ENCODE measurements at regions not wholly inside any gene's neighbourhood (a gene's known extent, or its start where the extent isn't known, plus 50 kb on each side); places are given as distances from the start of the nearest gene placed in this dataset.

DNA sequence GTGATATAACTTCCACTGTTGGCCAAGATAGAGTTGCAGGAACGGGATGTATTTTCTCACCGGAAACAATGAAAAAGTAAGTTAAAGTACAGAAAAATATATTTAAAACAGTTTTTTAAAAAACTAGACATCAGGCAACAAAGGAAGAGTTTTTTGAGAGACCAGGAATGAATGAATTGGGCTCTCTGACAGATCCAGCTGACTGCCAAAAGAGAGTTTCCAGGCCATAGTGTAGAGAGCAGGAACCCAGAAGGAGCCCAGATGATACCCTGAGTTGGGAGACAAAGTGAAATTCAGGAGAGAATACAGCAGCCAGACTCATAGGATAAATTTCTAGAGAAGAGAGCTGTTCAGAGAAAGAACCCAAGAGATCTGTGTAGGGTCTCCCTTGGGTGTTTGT lies 362.6 kb upstream of the SMIM21 start:
- DNase-seq, result no peak

- DNase-seq, result no peak
These were observed 358.3 kb upstream of the SMIM21 start for GRCh38 chr18:75785834-75786233.

- DNase-seq, result no peak
These were observed 357.7 kb upstream of the SMIM21 start for GRCh38 chr18:75785206-75785605.

GRCh38 chr18:75784390-75784789 lies 356.9 kb upstream of the SMIM21 start:
- DNase-seq, result no peak

GRCh38 chr18:75783566-75784281 lies 356.2 kb upstream of the SMIM21 start:
- DNase-seq, result no peak

DNA sequence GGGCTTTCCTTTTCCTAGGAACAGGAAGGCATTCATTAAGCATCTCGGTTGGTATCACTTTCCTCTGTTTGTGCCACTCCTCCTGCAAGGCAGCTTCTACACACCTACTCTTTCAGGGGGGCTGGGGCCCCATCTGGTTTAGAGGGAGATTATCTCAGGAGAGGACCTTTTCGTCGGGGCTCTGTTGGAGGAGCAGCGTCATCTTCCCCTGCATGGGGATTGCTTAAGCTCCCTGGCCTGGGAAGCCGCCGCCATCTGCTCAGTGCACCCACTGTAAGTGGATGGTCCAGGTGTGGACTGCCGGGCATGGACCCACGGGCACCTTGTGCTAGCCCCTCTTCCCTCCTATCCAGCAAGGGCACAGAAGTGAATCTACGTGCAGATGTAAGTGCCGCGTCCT lies 355.3 kb upstream of the SMIM21 start:
- DNase-seq, result no peak

- DNase-seq, result no peak
These were observed 354.7 kb upstream of the SMIM21 start for GRCh38 chr18:75782204-75782603.

DNA sequence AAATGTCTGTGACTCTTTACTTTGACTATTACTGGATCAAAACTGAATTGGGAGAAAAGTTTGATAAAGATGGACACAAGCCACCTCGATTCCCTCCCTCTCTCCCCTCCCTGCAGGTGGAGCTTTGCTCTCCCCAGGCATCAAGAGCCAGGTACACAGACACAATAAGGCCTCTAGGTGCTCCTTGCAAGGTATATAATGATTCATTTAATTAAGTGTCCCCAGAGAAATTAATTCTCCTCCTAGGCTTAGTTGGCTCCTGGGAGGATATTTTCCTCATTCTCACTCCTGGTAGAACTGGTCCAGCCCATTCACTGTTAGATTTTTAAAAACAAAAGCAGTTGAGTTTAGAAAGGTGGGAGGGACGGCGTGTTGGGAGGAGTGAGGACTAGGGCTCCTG lies 352.4 kb upstream of the SMIM21 start:
- DNase-seq, result no peak

DNA sequence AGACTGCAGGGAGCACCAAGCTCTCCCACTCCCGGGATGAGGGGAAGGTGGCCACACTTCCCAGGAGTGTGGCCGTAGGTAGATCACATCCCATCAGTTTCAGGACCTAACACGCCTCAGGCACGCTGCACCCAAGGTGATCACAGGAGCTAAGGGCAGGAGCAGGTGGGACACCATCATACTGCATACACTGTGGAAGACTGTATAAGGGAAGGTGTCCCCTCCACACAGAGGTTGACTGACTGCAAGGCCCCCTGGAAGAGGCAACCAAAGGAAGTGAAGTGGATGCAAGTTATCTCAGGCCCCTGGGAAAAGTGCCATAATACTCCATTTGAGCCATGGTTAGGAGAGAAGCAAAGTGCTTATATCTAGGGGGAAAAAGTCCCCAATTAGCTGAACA lies 351.9 kb upstream of the SMIM21 start:
- DNase-seq, result no peak

DNA sequence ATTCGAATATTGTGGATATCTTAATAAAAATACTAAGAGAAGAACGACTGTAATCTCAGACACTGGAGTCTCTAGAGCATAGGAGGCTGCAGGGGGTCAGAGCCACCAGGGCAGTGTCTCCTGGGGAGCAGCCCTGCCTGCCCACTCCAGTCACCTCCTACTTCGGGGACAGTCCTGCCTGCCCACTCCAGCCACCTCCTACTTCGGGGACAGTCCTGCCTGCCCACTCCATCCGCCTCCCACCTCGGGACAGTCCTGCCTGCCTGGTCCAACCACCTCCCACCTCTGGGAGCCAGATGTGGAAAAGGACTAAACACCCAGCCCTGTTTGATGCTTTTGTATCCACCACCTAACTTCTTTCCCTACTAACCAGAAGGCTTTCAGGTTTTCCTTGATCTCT lies 350.1 kb upstream of the SMIM21 start:
- no peak for DNase-seq

DNA sequence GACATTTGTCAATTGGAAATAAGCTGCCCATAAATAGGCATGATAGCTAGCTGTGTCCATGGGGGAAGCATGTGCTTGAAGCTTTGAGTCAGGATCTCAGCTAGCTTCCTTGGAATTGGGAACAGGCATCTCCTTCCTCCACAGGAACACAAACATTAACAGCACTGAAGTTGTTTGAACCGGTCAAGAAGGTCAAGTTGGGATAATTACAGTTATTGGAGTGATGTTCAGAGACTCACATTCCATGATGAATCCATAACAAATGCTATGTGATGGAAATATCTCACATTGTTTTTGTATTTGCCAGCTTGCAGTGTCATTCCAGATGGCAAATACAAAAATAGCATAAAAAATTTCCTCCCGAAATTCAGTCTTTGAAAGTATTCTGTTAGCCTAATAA lies 347.6 kb upstream of the SMIM21 start:
- DNase-seq, result no peak

- no peak for DNase-seq
These were observed 346.1 kb upstream of the SMIM21 start for GRCh38 chr18:75773618-75774017.

GRCh38 chr18:75762758-75763157 lies 335.3 kb upstream of the SMIM21 start:
- no peak for DNase-seq

GRCh38 chr18:75760208-75760607 lies 332.7 kb upstream of the SMIM21 start:
- DNase-seq, result no peak

- DNase-seq, result no peak
These were observed 330.4 kb upstream of the SMIM21 start for GRCh38 chr18:75757951-75758350.

GRCh38 chr18:75754433-75754832 lies 326.9 kb upstream of the SMIM21 start:
- DNase-seq, result no peak

DNA sequence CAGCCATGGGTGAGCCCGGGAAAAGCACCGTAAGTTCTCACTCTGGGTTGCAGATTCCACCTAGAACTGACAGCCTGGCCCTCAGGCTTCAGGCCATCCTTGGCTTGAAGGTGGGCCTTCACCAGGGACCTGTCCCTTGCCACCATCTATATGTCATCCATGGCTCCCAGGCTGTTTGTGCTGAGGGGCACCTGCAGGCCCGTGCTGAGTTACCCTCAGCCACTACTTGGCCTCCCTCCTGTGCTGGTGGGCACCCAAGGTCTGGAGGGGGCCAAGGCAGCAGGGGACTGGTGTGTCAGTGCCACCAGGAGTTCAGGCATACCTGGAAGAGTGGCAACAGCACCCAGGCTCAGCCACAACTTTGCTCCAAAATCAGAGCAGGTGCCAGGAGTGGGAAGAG lies 326.2 kb upstream of the SMIM21 start:
- no peak for DNase-seq

DNA sequence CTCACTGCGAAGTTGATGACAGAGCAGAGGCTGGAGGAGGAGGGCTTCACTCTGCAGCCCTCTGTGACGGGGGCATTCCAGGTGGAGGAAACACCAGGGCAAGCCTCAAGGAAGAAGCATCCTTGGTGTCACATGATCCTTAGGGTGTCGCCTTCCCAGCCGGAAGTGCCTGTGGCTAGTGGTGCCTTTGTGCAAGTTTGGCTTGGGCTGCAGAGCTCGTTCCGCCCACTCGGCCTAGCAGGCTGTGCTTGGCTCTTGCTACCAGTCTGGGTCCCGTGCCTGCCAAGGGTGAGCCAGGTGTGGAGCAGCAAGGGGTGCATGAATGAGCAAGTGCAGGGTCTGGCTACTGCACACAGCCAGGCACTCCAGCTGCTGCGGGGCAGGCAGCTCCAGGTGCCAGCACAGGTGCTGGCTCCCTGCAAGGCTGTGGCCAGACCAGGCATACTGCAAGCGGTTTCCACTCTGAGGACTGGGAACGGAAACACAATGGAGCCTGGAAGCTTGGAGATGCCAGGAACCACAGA lies 325.3 kb upstream of the SMIM21 start:
- DNase-seq, result no peak

DNA sequence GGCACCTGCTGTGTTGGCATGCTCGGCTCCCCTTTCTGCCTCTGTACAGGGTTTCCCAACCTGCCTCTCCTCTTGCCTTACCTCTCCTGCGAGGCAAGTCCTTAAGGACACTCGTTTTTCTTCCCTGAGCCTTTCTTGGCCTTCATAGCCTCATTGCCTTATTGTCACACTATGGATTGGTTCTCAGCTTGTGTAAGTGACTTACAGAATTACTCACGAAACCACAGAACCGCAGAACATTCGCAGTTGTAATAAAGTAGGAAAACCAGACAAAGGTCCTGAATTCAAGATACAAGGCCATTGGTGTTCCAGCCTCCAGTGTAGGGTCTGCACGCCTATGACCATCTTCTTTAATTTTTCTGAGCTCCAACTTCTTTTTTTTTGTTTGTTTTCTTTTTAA lies 317.6 kb upstream of the SMIM21 start:
- DNase-seq, result no peak

GRCh38 chr18:75742516-75742915 lies 315.0 kb upstream of the SMIM21 start:
- no peak for DNase-seq

DNA sequence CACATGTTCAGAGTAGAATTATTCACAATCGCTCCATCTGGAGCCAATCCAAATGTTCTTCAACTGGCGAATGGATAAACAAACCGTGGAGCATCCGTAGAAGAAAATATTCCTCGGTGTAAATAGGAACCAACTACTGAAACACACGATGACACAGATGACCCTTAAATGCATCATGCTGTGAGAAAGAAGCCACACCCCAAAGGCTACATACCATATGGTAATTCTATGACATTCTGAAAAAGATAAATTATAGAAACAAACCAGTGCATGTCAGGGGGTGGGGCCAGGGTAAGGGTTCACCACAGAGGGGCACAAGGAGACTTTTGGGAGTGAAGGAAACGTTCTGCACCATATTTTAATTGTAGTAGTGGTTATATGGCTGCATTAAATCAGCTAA lies 312.2 kb upstream of the SMIM21 start:
- no peak for DNase-seq

- no peak for DNase-seq
These were observed 307.8 kb upstream of the SMIM21 start for GRCh38 chr18:75735291-75735690.

GRCh38 chr18:75730249-75730648 lies 302.7 kb upstream of the SMIM21 start:
- DNase-seq, result no peak

GRCh38 chr18:75728621-75729020 lies 301.1 kb upstream of the SMIM21 start:
- no peak for DNase-seq

GRCh38 chr18:75727456-75727855 lies 300.0 kb upstream of the SMIM21 start:
- DNase-seq, result no peak
